C4-2B (cell line): ENCODE measurements at regions not wholly inside any gene's neighbourhood (a gene's known extent, or its start where the extent isn't known, plus 50 kb on each side); places are given as distances from the start of the nearest gene placed in this dataset.

ENCODE experiments used
- H3K27ac ChIP-seq: fragments of 450-650 bp; 2 replicates; pipeline ENCODE4 v1.5.1; 2017
- ZFX ChIP-seq: fragments of 450-650 bp; IDR thresholded peaks from 2 replicates; pipeline ENCODE4 v1.6.1; 2017
- TF ChIP-seq, protein P1 (sequence below): fragments of 450-650 bp; conservative IDR thresholded peaks from 2 replicates; pipeline ENCODE4 v1.5.1; 2017; ENCODE audit warnings: mild to moderate bottlenecking

DNA sequence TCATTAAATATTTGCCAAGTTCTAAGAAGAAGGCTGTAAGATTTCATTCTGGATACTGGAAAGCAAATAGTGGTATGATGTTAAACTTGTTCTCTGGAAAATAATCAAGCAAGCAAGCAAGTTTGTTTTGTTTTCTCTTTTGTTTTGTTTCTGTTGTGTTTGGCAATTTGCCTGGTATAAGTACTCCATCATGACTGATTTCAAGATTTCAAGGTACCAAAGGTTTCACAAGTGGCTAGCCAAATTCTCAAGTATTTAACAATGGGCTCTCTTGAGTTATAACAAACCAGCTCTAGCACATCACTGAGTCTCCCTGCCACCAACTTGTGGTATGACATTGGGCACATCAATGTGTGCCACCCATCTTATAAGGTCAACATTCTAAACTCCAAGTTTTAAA, 151.7 kb upstream of the IGFBP3 start:
- TF ChIP-seq, protein P1, sequence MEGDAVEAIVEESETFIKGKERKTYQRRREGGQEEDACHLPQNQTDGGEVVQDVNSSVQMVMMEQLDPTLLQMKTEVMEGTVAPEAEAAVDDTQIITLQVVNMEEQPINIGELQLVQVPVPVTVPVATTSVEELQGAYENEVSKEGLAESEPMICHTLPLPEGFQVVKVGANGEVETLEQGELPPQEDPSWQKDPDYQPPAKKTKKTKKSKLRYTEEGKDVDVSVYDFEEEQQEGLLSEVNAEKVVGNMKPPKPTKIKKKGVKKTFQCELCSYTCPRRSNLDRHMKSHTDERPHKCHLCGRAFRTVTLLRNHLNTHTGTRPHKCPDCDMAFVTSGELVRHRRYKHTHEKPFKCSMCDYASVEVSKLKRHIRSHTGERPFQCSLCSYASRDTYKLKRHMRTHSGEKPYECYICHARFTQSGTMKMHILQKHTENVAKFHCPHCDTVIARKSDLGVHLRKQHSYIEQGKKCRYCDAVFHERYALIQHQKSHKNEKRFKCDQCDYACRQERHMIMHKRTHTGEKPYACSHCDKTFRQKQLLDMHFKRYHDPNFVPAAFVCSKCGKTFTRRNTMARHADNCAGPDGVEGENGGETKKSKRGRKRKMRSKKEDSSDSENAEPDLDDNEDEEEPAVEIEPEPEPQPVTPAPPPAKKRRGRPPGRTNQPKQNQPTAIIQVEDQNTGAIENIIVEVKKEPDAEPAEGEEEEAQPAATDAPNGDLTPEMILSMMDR: no peak
- no peak for TF ChIP-seq ZFX
- no peak overlapping the region for H3K27ac ChIP-seq

DNA sequence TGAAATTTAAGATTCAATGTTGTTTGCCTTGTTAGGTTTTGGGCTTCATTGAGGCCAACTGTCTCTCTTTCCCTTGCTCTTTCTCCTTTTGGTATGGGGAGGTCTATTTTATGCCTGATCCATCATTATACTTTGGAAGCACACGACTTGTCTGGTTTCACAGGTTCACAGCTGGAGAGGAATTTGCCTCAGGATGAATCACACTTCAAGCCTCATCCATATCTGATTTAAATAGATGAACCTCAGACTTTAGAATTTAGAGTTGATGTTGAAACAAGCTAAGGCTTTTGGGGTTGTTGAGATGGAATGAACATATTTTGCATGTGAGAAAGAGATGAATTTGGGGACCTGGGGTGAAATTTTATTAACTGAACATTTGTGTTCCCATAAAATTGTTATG, 150.5 kb upstream of the IGFBP3 start:
- H3K27ac ChIP-seq: no peak overlapping the region
- TF ChIP-seq, protein P1: no peak
- TF ChIP-seq ZFX: no peak

DNA sequence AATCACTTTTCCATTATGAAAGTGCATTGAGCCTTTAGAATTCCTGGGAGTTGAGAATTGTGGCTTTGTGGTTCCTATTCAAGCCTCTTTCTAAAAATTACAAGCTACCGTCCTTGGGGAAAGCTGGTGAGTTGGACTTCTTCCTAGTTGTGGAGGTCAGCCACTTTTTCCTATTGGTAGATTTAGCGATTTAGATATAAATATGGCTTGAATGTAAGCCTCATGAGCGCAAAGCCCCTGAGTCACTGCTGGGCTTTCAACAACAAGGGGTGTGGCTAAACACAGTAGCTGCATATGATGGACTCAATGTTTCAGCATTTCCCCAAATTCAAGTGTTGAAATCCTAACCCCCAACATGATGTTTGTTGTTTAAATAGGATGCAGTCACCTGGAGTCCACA, 150.0 kb upstream of the IGFBP3 start:
- no peak for TF ChIP-seq ZFX
- TF ChIP-seq, protein P1: no peak
- H3K27ac ChIP-seq: no peak overlapping the region

DNA sequence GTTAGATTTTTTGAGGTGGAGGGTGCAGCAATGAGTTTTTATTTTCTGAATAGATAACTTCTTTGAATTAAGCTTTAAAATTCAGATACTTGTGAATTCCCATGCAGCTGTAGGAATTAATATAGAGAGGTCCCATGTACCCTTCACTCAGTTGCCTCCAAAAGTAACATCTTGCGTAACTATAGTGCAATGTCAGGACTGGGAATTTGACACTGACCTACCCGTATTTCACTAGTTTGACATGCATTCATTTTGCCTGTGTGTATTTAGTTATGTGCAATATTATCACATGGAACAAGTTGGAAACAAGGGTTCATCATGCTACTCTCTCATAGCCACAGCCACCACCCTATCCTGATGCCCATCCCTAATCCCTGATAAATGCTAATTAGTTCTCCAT, 147.1 kb upstream of the IGFBP3 start:
- H3K27ac ChIP-seq: no peak overlapping the region
- TF ChIP-seq ZFX: no peak
- TF ChIP-seq, protein P1: no peak

DNA sequence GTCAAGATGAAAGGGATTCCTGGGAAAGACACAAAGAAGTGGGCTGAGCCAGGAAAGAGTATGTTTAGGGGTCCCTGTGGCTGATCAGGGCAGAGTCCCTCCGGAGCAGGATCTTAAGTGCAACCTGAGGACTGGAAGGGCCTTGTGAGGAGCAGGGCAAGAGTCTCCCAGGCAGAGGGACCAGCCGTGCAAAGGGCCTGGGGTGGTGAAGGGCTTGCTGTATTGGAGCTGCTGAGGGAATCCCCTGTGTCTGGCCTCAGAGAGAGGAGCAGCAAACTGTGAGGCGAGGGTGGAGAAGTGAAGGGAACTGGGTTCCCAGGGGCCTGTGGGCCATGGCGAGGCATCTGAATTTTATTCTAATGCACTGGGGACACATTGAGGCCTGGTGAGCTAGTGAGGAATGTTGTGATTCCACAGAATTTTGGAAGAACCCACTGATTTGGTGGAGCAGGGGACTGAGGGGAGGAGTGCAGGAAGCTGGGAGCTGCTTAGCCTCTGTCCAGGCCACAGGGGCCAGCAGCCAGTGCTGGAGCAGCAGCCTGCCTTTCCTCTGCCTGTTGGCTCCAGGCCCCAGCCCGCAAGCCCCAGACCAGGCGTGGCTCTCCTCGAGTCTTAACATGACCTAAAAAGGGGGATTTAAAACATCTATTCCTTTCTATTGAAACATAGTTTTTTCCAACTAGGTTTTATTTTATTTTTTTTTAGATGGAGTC, 138.4 kb upstream of the IGFBP3 start:
- no peak for TF ChIP-seq ZFX
- TF ChIP-seq, protein P1: no peak

DNA sequence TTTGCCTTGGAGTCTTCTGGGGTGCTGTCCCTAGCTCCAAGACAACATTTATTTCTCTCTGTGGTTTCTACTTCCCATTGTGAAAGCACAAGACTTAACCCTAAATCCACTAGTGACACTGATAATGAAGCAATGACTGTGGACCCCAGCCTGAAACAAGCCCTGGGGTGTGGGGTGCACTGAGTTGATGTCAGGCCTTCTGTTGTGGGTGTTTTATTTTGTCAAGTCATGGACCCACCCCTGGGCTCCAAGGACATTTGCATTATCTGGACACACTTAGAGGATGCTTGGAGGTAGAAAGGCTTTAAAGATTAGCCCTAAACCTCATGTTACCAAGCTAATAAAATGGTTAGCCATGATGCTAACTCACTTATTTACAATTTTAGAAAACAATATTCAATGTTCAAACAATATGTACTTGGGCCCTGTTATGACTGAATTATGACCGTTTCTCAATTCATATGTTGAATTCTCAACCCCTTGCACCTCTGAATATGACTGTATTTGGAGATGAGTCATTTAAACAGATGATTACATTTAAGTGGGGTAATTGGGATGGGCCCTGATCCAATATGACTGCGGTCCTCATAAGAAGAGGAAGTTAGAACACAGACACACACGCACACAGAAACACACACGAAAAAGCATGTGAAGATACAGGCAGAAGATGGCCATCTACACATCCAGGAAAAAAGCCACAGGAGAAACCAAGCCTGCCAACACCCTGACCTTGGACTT, 137.2 kb upstream of the IGFBP3 start:
- H3K27ac ChIP-seq: no peak overlapping the region
- TF ChIP-seq ZFX: no peak
- TF ChIP-seq, protein P1: no peak

More for the DNA sequence above, 138.4 kb upstream of the IGFBP3 start:
- H3K27ac ChIP-seq: no peak overlapping the region

DNA sequence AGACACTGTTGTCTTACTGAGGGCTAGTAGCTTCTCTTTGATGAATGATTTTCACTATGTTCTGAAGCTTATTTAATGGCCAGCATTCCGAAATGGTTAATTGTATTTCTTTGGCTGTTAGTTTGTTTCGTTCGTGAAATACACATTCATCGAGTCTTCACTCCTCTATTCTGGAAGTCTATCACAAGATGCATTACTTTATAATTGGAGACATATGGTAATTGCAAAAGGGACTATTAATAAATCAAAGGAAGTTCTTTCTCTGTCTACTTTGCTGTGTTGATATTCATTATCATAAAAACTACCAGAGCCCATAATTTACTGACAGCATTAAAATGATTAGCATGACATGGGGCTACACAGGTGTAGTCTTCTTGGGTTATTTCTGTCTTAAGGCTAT, 133.8 kb upstream of the IGFBP3 start:
- no peak for TF ChIP-seq ZFX
- TF ChIP-seq, protein P1: no peak
- no peak overlapping the region for H3K27ac ChIP-seq
